Retinal pigment epithelial cell (primary cell): ENCODE measurements at regions not wholly inside any gene's neighbourhood (a gene's known extent, or its start where the extent isn't known, plus 50 kb on each side); places are given as distances from the start of the nearest gene placed in this dataset.

Source experiments
- DNase-seq: peaks from one replicate; pipeline ENCODE4 v3.0.0-alpha.2; 2010; ENCODE audit warnings: low read depth
- H3K4me3 ChIP-seq: 2 replicates; pipeline ENCODE4 v1.5.1; 2011; ENCODE audit warnings: mild to moderate bottlenecking, low read length, control low read depth, moderate library complexity
- CTCF ChIP-seq: conservative IDR thresholded peaks from 2 replicates; pipeline ENCODE4 v1.5.1; 2011; ENCODE audit warnings: low read depth, low read length, control low read depth, inconsistent platforms

- no peak for DNase-seq
- TF ChIP-seq CTCF: no peak
- no peak overlapping the region for H3K4me3 ChIP-seq
Measured at GRCh38 chr6:44034931-44035345, 92.3 kb downstream of the MRPL14 start.

GRCh38 chr6:44034391-44034861 is 92.8 kb downstream of the MRPL14 start:
- TF ChIP-seq CTCF: no peak
- no peak overlapping the region for H3K4me3 ChIP-seq
- no peak for DNase-seq

GRCh38 chr6:44030812-44031454 is 96.3 kb downstream of the MRPL14 start:
- no peak for DNase-seq
- no peak overlapping the region for H3K4me3 ChIP-seq
- no peak for TF ChIP-seq CTCF

GRCh38 chr6:44029444-44030185 is 97.6 kb downstream of the MRPL14 start:
- no peak for TF ChIP-seq CTCF
- no peak for DNase-seq
- H3K4me3 ChIP-seq: no peak overlapping the region

- no peak for DNase-seq
- TF ChIP-seq CTCF: peak; percentile 35
- H3K4me3 ChIP-seq: no peak overlapping the region
Measured at GRCh38 chr6:44028789-44029310, 98.4 kb downstream of the MRPL14 start.

- no peak overlapping the region for H3K4me3 ChIP-seq
- no peak for TF ChIP-seq CTCF
- no peak for DNase-seq
Measured at GRCh38 chr6:44025226-44025625, 102.0 kb downstream of the MRPL14 start.
